ENCODE measurements at regions not wholly inside any gene's neighbourhood (a gene's known extent, or its start where the extent isn't known, plus 50 kb on each side); places are given as distances from the start of the nearest gene placed in this dataset.

- DNase-seq (ENCODE audit: low read depth) = no peak
Observed at GRCh38 chr1:5713101-5714010, 278.9 kb downstream of the NPHP4 start.

DNA sequence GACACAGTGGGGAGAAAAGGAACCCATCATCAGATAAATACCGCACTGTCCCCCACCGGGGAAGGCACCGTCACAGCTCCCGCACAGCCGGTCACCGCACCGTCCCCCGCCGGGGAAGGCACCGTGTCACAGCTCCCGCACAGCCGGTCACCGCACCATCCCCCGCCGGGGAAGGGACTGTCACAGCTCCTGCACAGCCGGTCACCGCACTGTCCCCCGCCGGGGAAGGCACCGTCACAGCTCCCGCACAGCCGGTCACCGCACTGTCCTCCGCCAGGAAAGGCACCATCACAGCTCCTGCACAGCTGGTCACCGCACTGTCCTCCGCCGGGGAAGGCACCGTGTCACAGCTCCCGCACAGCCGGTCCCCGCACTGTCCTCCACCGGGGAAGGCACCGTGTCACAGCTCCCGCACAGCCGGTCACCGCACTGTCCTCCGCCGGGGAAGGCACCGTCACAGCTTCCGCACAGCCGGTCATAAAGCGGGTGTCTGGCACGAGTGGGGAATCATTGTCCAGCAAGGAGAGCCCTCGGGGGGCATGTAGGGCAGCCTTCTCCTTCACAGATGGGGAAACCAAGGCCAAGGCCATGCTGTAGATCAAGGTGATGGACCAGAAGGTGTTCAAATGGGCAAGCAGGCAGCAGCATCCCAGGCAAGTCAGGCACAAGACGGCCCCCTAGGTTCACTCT lies 280.1 kb downstream of the NPHP4 start:
- no peak for DNase-seq (ENCODE audit: low read depth)

GRCh38 chr1:5711079-5711478 lies 281.1 kb downstream of the NPHP4 start:
- no peak for DNase-seq (ENCODE audit: low read depth)

DNA sequence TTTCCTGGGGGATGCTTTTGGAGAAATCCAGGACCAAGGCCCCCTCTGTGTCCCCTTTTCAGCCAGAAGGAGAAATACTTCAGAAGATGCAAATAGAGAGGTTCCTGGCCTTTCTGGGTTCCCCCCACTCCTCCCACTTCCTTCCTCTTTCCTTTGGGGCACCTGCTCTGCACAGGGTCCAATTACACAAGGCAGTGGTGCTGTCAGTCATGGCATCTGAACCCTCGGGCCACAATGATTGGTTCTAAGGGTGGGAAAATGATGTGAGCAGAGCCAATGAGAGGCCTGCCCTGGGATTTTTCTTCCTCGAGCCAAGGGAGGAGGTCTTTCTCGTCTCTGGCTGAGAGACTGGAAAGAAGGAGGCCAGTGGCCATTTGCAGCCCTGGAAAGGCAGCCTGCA lies 282.2 kb downstream of the NPHP4 start:
- DNase-seq (ENCODE audit: low read depth) = no peak

DNA sequence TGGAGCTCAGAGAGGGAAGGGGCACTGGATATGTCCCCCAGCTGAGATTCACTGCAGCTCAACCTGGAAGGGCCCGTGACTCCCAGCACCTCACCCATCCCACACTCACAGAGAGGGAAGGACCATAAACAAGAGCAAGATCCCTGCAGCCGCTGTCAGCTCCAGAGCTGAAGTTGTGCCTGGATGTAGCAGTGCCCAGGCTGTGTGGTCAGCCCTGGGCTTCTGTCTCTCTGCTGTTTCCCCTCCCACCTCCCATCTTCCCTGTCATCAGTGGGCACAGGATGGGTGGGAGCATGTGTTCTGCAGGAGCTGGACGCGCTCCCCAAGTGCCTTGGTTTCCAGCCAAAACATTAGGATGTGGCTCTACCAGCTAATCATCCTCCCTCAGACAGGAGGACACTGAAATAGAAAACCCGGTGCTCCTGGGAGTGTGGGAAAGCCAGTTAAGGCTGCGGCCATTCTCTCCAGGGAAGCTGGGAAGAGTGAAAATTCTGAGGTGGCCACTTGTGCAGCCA lies 282.7 kb downstream of the NPHP4 start:
- DNase-seq (ENCODE audit: low read depth) = no peak

DNA sequence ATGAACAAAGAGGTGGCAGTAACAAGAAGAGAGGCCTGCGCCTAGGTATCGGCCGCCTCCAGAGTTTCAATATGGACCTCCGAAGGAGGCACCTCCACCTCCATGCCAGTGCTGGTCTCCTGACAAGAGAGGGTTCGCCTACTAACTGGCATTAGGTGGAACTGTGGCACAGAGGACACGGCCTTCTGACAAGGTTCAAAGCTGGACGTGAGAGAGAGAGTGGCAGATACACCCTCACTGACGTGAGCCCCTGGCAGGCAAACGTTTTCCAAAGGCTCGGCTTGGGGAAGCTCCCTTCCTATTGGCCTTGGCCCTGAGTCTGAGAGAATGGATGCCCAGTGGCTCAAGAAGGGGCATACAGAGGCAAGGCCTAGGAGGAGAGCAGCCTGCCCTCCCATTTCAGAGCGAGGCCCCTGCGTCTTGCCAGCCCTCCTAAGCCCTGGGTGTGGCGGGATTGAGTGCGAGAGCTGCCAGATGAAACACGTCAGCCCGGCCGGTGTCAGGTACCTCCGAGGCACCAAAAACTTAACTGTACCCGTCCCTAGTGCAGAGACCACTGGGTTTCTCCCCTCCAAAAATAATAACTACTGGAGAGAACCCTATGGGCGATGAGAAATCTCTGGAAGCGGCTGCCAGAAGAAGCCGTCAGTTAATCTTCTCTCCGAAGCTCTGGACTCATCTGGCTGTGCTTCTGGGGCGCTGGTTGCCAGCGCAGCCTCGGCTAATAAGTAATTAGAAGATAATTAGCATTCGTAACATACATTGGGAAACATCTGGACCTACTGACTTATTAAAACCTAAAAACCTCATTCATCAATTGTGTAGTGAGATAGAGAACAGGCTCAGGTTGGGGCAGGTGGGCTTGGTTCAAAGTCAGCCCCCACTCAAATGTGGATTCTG lies 283.6 kb downstream of the NPHP4 start:
- DNase-seq (ENCODE audit: low read depth) = no peak

DNA sequence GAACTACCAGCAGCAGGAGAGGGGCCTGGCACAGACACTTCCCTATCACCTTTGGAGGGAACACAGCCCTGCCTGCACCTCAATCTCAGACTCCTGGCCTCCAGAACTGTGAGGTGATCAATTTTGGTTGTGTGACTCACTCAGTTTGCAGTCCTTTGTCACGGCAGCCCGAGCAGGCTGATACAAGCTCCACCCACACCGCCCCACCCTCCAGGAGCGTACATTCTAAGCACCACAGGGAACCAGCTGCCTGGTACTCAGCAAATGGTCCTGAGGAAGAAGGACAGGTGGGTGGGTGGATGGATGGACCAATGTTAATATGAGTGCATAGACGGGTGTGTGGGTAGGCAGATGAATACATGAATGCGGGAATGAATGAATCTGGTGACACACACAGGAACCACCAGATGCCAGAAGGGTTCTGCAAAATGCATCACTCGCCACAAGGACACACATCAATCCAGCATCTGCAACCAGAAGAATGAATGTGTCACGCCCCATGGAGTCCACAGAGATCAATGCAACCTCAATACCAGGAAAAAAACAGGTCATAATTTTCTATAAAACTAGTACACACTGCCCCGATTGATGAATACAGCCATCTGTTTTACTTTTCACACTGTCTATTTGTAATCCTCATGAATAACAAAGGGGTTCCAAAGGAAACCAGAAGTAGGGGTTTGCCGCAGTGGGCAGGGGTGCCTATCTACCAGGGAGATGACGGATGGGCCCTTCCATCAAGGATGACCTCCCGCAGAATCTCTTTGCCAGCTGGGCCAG lies 284.5 kb downstream of the NPHP4 start:
- DNase-seq (ENCODE audit: low read depth) = no peak

DNA sequence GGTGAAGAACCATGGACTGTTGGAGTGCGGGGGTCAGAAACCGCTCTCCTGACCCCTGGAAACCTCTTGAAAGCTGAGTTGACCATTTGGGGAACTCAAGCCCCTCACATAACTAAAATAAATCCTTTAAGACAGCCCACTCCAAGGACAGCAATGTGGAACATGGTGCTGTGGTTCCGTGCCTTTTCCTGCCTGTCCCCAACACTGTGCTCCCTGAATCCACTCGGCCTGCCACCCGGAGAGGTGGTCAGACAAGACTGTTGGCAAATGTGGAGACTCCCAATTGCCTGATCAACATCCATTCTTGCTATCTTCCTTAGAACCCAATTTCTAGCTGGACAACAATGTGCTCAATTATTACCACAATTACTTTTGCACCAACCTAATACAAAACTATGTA lies 286.0 kb downstream of the NPHP4 start:
- DNase-seq (ENCODE audit: low read depth) = no peak

GRCh38 chr1:5705751-5706150 lies 286.5 kb downstream of the NPHP4 start:
- no peak for DNase-seq (ENCODE audit: low read depth)

- DNase-seq (ENCODE audit: low read depth) = no peak
Observed at GRCh38 chr1:5704561-5705514, 287.4 kb downstream of the NPHP4 start.

DNA sequence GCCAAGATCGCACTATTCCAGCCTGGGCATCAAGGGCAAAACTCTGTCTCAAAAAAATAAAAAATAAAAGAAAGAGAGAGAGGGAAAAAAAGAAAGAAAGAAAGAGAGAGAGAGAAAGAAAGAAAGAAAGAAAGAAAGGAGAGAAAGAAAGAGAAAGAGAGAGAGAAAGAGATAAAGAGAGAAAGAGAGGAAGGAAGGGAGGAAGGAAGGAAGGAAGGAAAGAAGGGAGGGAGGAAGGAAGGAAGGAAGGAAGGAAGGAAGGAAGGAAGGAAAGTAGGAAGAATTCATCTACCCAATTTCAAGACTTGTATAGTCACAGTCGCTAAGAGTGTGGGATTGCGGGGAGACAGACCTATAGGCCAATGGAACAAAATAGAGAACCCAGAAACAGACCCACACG lies 290.6 kb downstream of the NPHP4 start:
- DNase-seq (ENCODE audit: low read depth) = no peak

GRCh38 chr1:5693568-5693967 lies 298.7 kb downstream of the NPHP4 start:
- DNase-seq (ENCODE audit: low read depth) = no peak

DNA sequence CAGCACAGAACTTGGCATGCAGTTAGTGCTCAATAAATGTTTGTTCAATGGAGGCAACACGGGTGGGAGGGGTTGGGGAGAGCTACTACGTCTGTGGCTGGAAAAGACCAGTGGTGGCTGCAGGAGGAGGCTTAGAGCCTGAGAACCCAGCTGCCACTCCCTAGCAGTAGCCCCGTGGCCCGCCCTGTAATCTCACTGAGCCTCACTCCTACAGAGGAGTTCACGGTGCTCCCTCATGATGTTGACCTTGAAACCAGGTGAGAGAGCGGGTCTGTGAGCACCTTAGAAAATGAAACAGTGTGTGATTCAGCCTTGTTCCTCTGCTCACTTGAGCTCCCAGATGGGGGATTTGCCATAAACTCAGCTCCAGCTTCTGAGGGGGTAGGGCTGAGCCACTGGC lies 299.6 kb downstream of the NPHP4 start:
- no peak for DNase-seq (ENCODE audit: low read depth)

DNA sequence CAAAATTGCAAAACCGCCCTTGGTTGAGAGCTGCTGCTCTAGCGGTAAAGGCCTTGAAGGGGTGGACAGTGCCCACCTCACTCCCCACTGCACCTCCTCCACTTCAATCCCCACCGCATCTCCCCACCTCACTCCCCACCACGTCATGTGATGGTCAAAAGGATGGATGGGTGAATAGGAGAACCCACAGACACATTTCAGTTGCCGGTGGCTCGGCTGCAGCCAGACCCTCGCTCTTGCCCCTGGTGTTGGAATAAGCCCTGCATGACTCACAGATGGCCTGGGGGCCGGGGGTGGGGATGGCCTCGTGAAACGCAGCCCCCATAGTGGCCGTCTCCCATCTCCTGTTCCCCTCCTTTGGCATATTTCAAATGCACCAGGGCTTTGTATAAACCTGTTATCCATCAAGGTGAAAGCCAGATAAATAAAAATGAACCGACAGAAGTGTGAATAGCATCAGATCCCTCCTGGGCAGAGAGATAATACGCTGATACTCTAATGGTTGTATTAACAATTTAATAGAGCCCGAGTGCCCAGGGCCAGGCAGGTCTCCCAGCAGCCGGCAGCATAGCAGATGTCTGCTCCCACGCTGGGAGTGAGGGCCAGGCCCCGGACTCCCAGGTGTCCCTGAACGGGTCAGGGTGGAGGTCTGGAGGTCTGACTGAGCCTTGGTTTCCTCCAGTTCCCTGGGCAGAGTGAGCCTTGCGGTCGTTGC lies 300.3 kb downstream of the NPHP4 start:
- DNase-seq (ENCODE audit: low read depth) = no peak

GRCh38 chr1:5690898-5691297 lies 301.3 kb downstream of the NPHP4 start:
- DNase-seq (ENCODE audit: low read depth) = no peak

DNA sequence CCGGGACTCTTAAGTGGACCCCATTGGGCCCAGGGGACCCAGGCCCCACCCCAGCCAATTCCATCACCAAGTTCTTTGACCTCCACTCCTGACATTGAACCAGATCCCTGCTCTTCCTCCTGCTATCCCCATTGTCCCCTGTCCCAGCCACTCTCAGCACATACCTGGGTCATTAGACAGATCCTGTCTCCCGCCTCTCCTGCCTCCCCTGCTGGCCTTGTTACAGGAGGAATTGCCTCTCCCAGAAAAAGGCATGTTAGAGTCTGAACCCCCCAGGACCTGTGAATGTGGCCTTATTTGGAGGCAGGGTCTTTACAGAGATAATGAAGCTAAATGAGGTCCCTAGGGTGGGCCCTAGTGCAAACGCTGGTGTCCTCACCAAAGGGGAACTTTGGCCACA lies 301.9 kb downstream of the NPHP4 start:
- no peak for DNase-seq (ENCODE audit: low read depth)

DNA sequence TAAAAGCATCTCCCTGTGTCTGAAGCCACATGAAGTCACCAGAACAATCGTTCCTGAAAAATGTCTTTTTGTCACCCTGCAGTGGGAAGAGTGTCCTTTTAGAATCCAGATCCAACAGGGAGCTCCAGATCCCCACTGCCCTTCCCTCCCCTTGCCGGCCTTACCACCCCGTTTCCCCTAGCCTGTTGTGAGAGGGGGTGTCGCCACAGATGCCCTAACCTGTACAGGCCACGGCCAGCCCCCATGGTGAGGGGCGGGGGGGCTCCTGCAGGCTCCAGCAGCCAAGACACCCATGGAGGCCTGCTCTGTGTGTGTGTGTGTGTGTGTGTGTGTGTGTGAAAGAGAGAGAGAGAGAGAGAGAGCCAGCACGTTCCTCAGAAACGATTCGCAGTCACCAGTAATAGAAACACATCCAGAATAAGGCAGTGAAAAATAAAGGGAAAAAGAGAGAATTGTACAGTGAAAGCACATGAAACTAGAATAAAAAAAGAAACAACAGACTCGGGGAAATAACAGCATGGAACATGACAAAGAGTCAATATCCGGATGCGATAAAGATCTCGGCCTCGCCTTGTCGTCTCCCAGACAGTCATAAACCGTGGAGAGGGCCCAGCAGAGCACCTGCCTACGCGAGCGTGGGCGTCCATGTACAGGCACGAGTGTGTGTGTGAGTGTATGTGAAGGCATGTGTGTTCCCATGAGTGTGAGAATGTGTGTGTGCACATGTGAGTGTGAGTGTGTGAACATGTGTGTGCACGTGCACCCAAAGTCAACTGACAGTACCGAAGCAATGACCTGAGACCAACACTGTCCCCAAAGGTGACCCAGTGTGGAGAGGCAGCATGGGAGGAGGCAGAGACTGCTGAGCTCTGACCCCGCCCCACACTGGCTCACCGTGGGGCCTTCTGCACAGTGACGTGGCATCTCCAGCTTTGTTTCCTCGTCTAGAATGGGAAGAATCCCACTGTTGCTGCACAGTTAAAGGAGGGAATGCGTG lies 303.8 kb downstream of the NPHP4 start:
- DNase-seq (ENCODE audit: low read depth) = no peak

Data from Daoy (cell line).